Fibroblast of lung (primary cell): ENCODE measurements at regions not wholly inside any gene's neighbourhood (a gene's known extent, or its start where the extent isn't known, plus 50 kb on each side); places are given as distances from the start of the nearest gene placed in this dataset.

Experiments
- CTCF ChIP-seq, 2 donors: IDR thresholded peaks in 1 of 2; conservative IDR thresholded peaks in 1 of 2; 1 replicate in 1 of 2; 2 replicates in 1 of 2; pipeline ENCODE4 v1.5.1; 2011 to 2012; ENCODE audit warnings: low read length in 2 of 2, control low read depth in 1 of 2, inconsistent platforms in 1 of 2, low read depth in 1 of 2, mild to moderate bottlenecking in 1 of 2
- EZH2 ChIP-seq: IDR thresholded peaks from 2 replicates; pipeline ENCODE4 v1.5.1; 2012; ENCODE audit warnings: low read length, control low read depth, mild to moderate bottlenecking; ENCODE audit errors: missing control alignments

- TF ChIP-seq CTCF (conservative IDR thresholded peaks at IDR 0.05 in 1 of 2, IDR thresholded peaks at IDR 0.05 in 1 of 2; ENCODE audit: low read depth in 1 of 2, low read length in 2 of 2) (peak; percentile 17 to 45), EZH2 (no peak)
Measured at GRCh38 chr4:176569301-176569700, 223.4 kb downstream of the VEGFC start.
